ENCODE measurements at regions not wholly inside any gene's neighbourhood (a gene's known extent, or its start where the extent isn't known, plus 50 kb on each side); places are given as distances from the start of the nearest gene placed in this dataset.

GRCh38 chr6:115133790-115134189 is 791.0 kb upstream of the HS3ST5 start (continued):
- no peak for TF ChIP-seq REST (IDR thresholded peaks at IDR 0.05; ENCODE audit: unreplicated experiment)
- TF ChIP-seq ZNF114 (CRISPR knock-in tag; IDR thresholded peaks at IDR 0.05), result no peak
- TF ChIP-seq CREB1 (CRISPR knock-in tag; IDR thresholded peaks at IDR 0.05; ENCODE audit: low read depth), result no peak
- no peak for TF ChIP-seq EZH2 (IDR thresholded peaks at IDR 0.05; ENCODE audit: low read depth, unreplicated experiment)
- TF ChIP-seq JUNB (IDR thresholded peaks at IDR 0.05; ENCODE audit: unreplicated experiment), result no peak
- no peak for TF ChIP-seq ZNF331 (CRISPR knock-in tag; IDR thresholded peaks at IDR 0.05; ENCODE audit: low read depth)

GRCh38 chr6:115131709-115132490 is 789.1 kb upstream of the HS3ST5 start:
- H4K20me1 ChIP-seq (replicated peaks; ENCODE audit: insufficient read depth), result no peaks in the 10 kb centered on the region
- no peaks in the 10 kb centered on the region for H3K27me3 Mint-ChIP-seq (ENCODE audit: insufficient read depth, low read depth, poor library complexity)
- H3K27me3 ChIP-seq (ENCODE audit: insufficient read depth), result no peaks in the 10 kb centered on the region
- no peak overlapping the region for H3K4me3 Mint-ChIP-seq
- H3K4me2 ChIP-seq, result no peak overlapping the region
- no peaks in the 10 kb centered on the region for H3K79me2 ChIP-seq (replicated peaks; ENCODE audit: insufficient read depth)
- no peaks in the 10 kb centered on the region for H3K36me3 ChIP-seq (ENCODE audit: insufficient read depth)
- H3K36me3 Mint-ChIP-seq (ENCODE audit: low read depth), result peaks cover 8% of the 10 kb centered on the region
- ATAC-seq (no peak), DNase-seq (ENCODE audit: low spot score) (no peak)
- no peak overlapping the region for H2AFZ ChIP-seq
- peaks cover 11% of the 10 kb centered on the region for H3K9me3 Mint-ChIP-seq
- H3K27ac ChIP-seq (ENCODE audit: low read depth), result no peak overlapping the region
- no peak overlapping the region for H3K27ac Mint-ChIP-seq
- H3F3A ChIP-seq (replicated peaks; ENCODE audit: low read depth), result no peaks in the 10 kb centered on the region
- no peaks in the 10 kb centered on the region for H3K4me1 ChIP-seq (ENCODE audit: insufficient read depth)
- H3K4me3 ChIP-seq, result no peak overlapping the region
- H3K9me2 ChIP-seq (ENCODE audit: insufficient read depth), result no peaks in the 10 kb centered on the region
- no peaks in the 10 kb centered on the region; the same call in 1 of the 3 replicates for H3K4me1 Mint-ChIP-seq
- TF ChIP-seq NANOG (IDR thresholded peaks at IDR 0.05; ENCODE audit: borderline replicate concordance) (no peak), ZNF331 (CRISPR knock-in tag; IDR thresholded peaks at IDR 0.05; ENCODE audit: low read depth) (no peak), JUNB (IDR thresholded peaks at IDR 0.05; ENCODE audit: unreplicated experiment) (no peak), STAT1 (IDR thresholded peaks at IDR 0.05; ENCODE audit: unreplicated experiment) (no peak), ETS1 (IDR thresholded peaks at IDR 0.05) (no peak), REST (IDR thresholded peaks at IDR 0.05; ENCODE audit: unreplicated experiment) (no peak), CTCF (conservative IDR thresholded peaks at IDR 0.05; ENCODE audit: low read depth in 2 of 2) (no peak), CREB1 (CRISPR knock-in tag; IDR thresholded peaks at IDR 0.05; ENCODE audit: low read depth) (no peak), POLR2AphosphoS5 (IDR thresholded peaks at IDR 0.05; ENCODE audit: low read depth) (no peak), EZH2phosphoT487 (IDR thresholded peaks at IDR 0.05; ENCODE audit: unreplicated experiment) (no peak)

All from GM23338 (cell line).